NCI-H187 treated with DMSO at 0.1 percent for 48 hours (cell line): ENCODE measurements at regions not wholly inside any gene's neighbourhood (a gene's known extent, or its start where the extent isn't known, plus 50 kb on each side); places are given as distances from the start of the nearest gene placed in this dataset.

Source experiments
- DNase-seq: peaks from one replicate; lab custom pipeline; 2025; lab: John Stamatoyannopoulos, UW

- no peak for DNase-seq
Observed at GRCh38 chr12:58139894-58140293, 198.5 kb downstream of the ATP23 start.

- no peak for DNase-seq
Observed at GRCh38 chr12:58140395-58140794, 199.0 kb downstream of the ATP23 start.

DNA sequence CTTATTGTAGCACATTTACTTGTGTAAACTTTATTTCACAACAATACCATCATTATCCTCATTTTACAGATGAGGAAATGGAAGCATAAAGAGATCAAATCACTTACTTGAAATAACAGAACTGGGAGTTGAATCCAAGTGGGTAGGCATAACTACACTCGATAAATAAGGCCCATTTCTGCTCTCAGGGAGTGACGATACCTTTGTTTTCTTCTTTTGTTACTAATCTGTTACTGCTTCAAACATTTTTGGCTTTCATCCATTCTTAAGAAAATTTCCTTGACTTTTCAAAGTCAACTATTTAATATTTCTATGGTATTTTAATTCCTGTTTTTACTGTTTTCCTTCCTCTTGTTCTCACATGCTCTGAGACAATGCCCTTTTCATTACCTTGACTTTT is 201.6 kb downstream of the ATP23 start:
- DNase-seq, result no peak

DNA sequence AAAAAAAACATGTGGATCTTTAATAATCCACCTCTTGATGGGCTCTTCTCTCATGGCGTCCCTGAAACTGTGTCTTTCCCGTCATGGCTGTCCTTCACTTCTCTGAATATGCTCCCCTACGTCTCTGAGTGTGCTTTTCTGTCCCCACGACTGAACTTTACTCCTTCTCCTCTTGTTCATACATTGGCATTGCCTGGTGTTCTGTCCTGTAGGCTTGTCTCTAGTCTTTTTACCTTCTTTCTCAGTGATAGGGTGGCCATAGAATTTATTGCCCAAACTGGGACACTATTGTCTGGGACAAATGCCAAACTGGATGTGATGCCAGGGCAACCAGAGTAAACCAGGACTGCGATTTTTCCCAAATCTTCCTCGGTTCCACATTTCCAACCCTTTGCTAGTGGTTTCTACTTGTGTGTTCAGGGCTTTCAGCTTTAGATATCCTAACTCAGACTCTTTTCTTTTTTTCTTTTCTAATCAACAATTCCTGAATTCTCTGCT is 202.2 kb downstream of the ATP23 start:
- DNase-seq, result no peak

DNA sequence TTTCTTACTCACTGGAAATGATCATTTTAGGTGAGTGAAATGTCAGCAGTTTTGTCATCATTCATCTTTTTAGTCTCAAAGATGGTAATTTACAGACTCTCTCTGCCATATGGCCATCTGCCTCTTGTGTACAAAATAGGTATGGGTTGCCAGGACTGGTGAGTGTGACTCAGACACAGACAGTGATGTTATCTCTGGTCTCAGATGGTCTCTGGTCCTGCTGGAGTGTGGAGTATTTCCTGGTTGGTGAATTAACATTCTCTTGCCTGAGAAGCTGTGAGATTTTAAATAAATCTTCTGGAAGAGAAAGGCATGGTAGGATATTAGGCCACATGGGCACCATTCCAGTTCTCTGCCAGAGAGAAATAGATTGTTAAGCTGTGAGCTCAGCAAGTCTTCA is 207.0 kb downstream of the ATP23 start:
- no peak for DNase-seq

DNA sequence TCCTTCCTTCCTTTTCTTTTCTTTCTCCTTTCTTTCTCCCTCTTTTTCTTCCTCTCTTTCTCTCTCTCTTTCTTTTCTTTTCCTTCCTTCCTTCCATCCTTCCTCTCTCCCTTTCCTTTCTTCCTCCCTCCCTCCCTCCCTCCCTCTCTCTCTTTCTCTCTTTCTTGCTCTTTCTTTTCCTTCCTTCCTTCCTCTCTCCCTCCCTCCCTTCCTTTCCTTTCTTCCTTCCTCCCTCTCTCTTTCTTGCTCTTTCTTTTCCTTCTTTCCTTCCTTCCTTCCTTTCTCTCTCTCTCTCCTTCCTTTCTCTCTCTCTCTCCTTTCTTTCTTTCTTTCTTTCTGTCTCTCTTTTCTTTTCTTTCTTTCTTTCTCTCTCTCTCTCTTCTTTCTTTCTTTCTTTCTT is 207.6 kb downstream of the ATP23 start:
- DNase-seq, result no peak

- DNase-seq, result no peak
Observed at GRCh38 chr12:58154359-58154758, 213.0 kb downstream of the ATP23 start.

DNA sequence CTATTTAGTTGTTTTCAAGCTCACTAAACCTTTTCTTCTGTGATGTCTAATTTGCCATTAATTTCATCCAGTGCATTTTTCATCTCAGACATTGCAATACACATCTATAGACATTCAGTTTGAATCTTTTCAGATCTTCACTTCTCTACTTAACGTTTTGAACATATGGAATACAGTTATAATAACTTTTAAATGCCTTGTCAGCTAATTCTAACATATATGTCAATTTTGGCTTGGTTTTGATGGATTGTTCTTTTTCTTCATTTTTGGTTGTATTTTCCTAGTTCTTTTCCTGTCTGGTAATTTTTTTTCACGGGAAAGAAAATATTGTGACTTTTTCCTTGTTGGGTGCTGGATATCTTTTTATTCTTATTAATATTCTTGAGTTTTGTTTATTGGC is 215.3 kb downstream of the ATP23 start:
- no peak for DNase-seq

- no peak for DNase-seq
Observed at GRCh38 chr12:58159941-58160340, 218.6 kb downstream of the ATP23 start.

- no peak for DNase-seq
Observed at GRCh38 chr12:58161773-58162172, 220.4 kb downstream of the ATP23 start.

DNA sequence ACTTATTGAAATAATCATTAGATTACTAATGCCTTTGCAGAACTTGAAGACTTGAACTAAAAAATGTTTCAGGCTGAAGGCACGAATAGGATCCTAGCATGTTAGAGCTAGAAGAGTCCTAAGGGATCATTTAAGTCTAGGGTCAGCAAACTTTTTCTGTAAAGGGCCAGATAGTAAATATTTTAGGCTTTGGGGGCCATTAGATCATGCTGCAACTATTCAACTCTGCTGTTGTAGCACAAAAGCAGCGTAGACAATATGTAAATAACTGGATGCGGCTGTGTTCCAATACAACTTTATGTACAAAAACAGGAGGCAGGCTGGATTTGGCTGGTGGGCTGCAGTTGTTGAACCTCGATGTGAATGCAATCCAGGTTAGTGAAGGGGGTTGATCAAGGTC is 221.7 kb downstream of the ATP23 start:
- no peak for DNase-seq

- no peak for DNase-seq
Observed at GRCh38 chr12:58166643-58167042, 225.3 kb downstream of the ATP23 start.

DNA sequence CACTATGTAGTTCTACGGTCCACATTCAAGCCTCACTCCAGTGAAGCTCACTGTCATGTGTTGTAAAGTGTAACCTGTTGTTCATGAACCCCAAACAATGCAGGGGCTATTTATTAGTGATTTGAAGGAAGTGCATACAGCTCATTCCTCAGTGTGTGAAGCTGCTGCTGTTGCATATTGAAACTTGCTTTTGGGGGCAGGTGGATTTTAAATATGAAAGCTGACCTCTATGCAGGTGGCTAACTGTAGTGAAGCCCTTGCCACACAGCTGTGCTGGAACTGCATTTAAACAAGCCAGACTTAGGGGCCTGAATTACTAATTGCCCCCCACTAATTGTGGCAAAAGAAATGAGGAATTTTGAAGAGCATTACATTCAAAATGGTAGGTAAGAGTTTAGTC is 226.3 kb downstream of the ATP23 start:
- DNase-seq, result no peak

DNA sequence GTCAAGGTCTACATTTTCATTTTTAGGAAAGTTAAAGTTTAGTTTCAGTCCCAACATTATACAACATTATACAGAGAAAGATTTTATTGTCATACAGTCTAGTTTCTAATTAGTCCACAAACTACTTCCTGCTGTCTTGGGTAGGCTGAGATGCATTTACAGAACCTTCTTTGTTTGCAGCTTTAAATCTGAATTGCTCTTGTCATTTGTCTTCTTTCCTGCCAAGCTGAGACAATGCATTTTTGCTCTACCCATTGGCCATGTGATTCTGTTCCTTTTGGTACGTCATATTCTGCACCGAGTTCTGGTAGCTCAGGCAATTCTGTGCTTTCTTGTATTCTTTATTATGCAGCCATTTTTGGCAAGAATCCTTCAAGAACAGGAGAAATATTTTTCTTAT is 228.5 kb downstream of the ATP23 start:
- DNase-seq, result no peak

DNA sequence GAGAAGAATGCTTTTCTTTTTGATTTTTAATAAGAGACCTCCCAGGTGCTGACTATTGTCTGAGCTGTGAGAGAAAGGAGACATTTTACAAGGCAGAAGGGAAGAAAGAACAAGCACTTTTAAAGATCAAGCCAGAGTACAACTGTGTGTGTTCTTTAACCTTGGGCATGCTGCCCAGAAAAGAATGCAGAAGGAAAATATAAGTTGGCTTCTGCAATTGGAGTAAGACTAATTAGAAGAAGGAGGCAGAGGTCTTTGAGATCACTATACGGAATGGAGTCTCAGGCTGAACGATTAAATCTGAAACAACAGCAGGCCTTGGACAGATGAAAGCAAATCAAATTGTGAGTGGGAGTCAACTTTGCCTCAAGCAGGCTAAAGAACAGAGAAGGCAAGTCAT is 230.5 kb downstream of the ATP23 start:
- DNase-seq, result no peak

DNA sequence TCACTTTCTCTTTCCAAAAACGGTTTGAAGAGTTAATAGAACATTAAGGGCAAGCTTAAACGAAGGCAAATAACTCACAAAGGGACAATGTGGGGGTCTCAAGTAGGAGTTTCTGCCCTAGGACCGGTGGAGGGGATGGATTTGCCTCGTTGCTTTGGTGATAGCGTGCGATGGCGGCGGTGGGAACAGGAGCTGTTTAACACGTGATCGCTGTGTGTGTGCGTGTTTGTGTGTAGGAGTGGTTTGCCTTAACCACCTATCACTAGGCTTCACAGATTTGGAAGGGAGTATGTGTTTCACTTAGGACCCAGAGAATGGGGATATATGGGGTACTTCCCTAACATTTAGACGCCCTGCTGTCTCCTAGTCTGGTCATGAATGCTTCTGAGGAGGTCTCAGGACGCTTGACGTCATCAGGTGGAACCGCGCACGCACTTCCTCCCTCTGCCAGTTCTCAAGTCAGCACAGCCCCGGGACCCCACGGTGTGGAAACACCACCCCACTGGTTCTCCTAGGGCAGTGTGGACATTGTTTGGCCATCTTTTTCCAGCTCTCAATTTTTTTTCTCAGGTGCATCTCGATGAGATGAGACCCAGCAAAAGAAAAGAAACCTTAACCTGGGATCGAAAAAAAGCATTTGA is 231.2 kb downstream of the ATP23 start:
- no peak for DNase-seq

GRCh38 chr12:58174316-58174715 is 232.9 kb downstream of the ATP23 start:
- no peak for DNase-seq

- DNase-seq, result no peak
Observed at GRCh38 chr12:58176296-58176869, 235.0 kb downstream of the ATP23 start.

DNA sequence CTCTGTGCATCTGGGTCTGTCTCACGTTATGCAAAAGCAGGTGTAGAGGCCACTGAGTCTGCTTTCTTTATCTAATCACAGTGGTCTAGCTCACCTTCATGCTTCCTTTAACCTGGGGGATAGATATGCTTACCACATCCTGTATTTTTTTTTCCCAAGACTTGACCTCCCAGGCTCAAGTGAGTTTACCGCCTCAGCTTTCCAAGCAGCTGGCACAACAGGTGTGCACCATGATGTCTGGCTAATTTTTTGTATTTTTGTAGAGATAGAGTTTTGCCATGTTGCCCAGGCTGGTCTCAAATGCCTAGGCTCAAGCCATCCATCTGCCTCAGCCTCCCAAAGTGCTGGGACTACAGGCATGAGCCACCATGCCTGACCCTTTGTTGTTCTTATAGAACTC is 236.0 kb downstream of the ATP23 start:
- no peak for DNase-seq

GRCh38 chr12:58184212-58184611 is 242.8 kb downstream of the ATP23 start:
- no peak for DNase-seq

GRCh38 chr12:58186401-58186800 is 245.0 kb downstream of the ATP23 start:
- no peak for DNase-seq

GRCh38 chr12:58186914-58187313 is 245.5 kb downstream of the ATP23 start:
- DNase-seq, result no peak

DNA sequence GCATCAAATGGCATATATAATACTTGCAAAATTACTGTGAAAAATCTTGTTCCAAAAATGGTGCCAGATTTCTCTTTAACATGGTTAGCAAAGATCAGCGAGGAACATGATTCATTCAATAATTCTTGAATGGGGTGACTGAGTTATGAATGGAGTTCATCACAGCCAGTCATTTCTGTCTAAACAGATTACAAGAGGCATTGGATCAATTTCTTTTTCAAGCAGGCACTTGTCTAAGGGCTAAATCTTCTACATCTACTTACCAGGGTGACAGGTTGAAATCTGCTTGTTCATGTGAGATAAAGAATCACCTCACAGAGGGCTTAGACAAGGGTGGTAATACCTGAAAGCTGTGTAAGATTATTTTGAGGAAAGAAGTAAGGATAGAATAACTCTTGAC is 247.7 kb downstream of the ATP23 start:
- DNase-seq, result no peak

- DNase-seq, result no peak
Observed at GRCh38 chr12:58189893-58190292, 248.5 kb downstream of the ATP23 start.
